Heart left ventricle (tissue), 16 donors: ENCODE measurements at regions not wholly inside any gene's neighbourhood (a gene's known extent, or its start where the extent isn't known, plus 50 kb on each side); places are given as distances from the start of the nearest gene placed in this dataset.
"Not testable (repeated sequence)": the region's sequence is repeated elsewhere in the genome, so short reads cannot be mapped to it uniquely, and the experiment has no call there.

Experiments used
- ATAC-seq, 4 donors: fragments of 200-7000 bp; cut with Tn5 transposase; one replicate each; pipeline ENCODE4 v1.9.1; 2020 to 2022; ENCODE audit warnings: moderate library complexity in 4 of 4, mild to moderate bottlenecking in 3 of 4, moderate number of reproducible peaks in 1 of 4
- DNase-seq, 5 donors: peaks; one replicate each; pipeline ENCODE4 v3.0.0-alpha.2; 2020
- H3K27ac ChIP-seq, 12 donors: fragments of 200-600 bp; sonication (generic) in 4 of 12; one replicate each; pipeline versions ENCODE4 v1.5.0 to v1.8.0; 2016 to 2022; ENCODE audit warnings: mild to moderate bottlenecking in 2 of 12
- H3K27me3 ChIP-seq, 9 donors: fragments of 200-600 bp; sonication (generic) in 2 of 9; one replicate each; pipeline versions ENCODE4 v1.5.1 to v1.8.0; 2016 to 2022; ENCODE audit warnings: mild to moderate bottlenecking in 3 of 9
- H3K36me3 ChIP-seq, 9 donors: fragments of 200-600 bp; sonication (generic) in 2 of 9; one replicate each; pipeline versions ENCODE4 v1.5.0 to v1.8.0; 2018 to 2022; ENCODE audit warnings: mild to moderate bottlenecking in 2 of 9
- H3K4me1 ChIP-seq, 12 donors: fragments of 200-600 bp; sonication (generic) in 4 of 12; one replicate each; pipeline versions ENCODE4 v1.5.0 to v1.8.0; 2016 to 2022; ENCODE audit warnings: mild to moderate bottlenecking in 3 of 12
- H3K4me3 ChIP-seq, 12 donors: fragments of 200-600 bp; sonication (generic) in 4 of 12; one replicate each; pipeline versions ENCODE4 v1.5.0 to v1.8.0; 2017 to 2022; ENCODE audit warnings: mild to moderate bottlenecking in 9 of 12, moderate library complexity in 4 of 12
- H3K9me3 ChIP-seq, 12 donors: fragments of 200-600 bp; sonication (generic) in 4 of 12; one replicate each; pipeline versions ENCODE4 v1.5.0 to v1.8.0; 2016 to 2022; ENCODE audit warnings: mild to moderate bottlenecking in 1 of 12
- WGBS, 4 donors: extraction: QIAGEN DNeasy Blood & Tissue Kit in 2 of 4; methylation state at CpG; one replicate each; pipeline versions ENCODE4 v1.1.5 to v1.1.7; 2013 to 2018; 5-methylcytosine and 5-hydroxymethylcytosine counted together
- intact Hi-C, 10 donors: fragments of 100-400 bp; cut with DNase I; formaldehyde crosslinking; loops; one replicate each; pipeline versions ENCODE4 v1.11.1 to v1.14.2; 2022
- donor health status: ischemic (EF 13 %, LVEDD 7.1; RV severe dilation, severe dysfunction).
- donor health status: healthy with polysubstance abuse.
- donor health status: DM: no; HTN: yes; CAD: no.
- donor health status: DM: no; HTN: no; CAD: no.
- donor health status: ischemic (EF 25% LVEDD 6.9; RV normal size, moderate dysfunction).
- donor health status: ischemic (EF 25% LVEDD 5.7; RV mildly dilated, moderate dysfunction).
- donor health status: healthy.
- donor health status: DM: yes; HTN: yes; CAD: no.
- donor health status: ischemic (EF 35%, LVEDD 5.7; RV mildly dilated, moderate dysfunction).
- donor health status: nonischemic (EF 11% LVEDD 7.7; RV severe dilation, severe dysfunction).
- donor health status: DM: yes; HTN: yes; CAD: no.
- donor health status: PGD.
- donor health status: ischemic (EF 29% LVEDD 5.4; RV normal size, mild dysfunction).
- donor health status: nonischemic (EF 23%, LVEDD 6.1; RV moderate dilation, normal function).

DNA sequence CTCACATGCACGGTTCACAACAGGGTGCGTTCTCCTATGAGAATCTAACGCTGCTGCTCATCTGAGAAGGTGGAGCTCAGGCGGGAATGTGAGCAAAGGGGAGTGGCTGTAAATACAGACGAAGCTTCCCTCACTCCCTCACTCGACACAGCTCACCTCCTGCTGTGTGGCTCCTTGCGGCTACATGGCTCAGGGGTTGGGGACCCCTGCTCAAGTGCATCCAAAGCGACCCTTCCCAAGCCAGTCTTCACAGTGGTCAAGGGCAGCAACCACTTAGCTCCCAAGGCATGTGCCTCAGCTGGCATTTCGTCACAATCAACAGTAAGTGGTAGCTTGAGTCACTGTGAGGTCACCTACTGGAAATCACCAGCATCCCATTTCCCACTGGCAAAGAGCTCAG is 64.6 kb upstream of the SCGB1C2 start:
- ATAC-seq, H3K9me3 ChIP-seq, H3K27ac ChIP-seq, H3K4me3 ChIP-seq, H3K27me3 ChIP-seq, intact Hi-C loops, H3K4me1 ChIP-seq, H3K36me3 ChIP-seq: not testable (repeated sequence)
- peak in 1 of 5 donors; percentile 12 for DNase-seq
- 82% methylated on average over 6 of the region's 9 CpGs; no CpG with 5 or more reads in 3 of the 4 donors for WGBS, 4 donors
